Hematopoietic multipotent progenitor cell treated with erythropoietin and hydrocortisone succinate and interleukin-3 and kit ligand, for 15 days (in vitro differentiated cells): ENCODE measurements at regions not wholly inside any gene's neighbourhood (a gene's known extent, or its start where the extent isn't known, plus 50 kb on each side); places are given as distances from the start of the nearest gene placed in this dataset.
A peak's percentile ranks its signal among the peaks of the same experiment; 100 is the strongest.

Source experiments
- DNase-seq: peaks from one replicate; pipeline ENCODE4 v3.0.0-alpha.2; 2015; ENCODE audit warnings: low spot score

DNA sequence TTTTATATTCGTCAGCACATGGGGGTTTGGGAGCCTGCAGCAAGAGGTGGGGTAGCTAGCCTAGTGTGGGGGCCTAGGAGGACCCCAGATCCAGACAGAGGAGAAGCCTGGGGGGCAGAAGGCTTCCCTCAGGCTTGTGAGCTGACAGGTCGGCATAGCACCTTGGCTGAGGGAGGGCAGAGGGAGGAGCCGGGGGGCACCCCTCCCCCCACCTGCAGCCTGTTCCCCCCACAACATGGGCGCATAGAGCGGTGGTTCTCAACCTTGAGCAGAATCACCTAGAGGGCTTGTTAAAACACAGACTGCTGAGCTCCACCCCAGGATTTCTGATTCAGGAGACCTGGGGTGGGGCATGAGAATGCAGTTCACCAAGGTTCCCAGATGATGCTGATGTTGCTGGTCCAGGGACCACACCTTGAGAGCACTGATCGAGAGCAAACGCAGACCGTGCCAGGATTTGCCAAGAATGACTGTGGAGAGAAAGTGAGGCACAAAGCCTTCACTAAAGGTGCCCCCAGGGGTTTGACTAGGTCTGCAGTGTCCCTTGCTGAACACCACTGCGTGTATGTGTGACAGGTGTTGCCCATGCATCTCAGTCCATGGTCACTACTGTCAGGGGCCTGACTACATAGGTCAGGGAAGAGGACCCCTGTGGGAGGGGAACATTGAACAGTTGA lies 163.3 kb downstream of the MACROH2A1 start:
- no peak for DNase-seq

GRCh38 chr5:135234666-135235401 lies 164.2 kb downstream of the MACROH2A1 start:
- DNase-seq, result no peak

- DNase-seq, result no peak
Measured at GRCh38 chr5:135234242-135234641, 164.8 kb downstream of the MACROH2A1 start.

GRCh38 chr5:135233477-135233876 lies 165.6 kb downstream of the MACROH2A1 start:
- no peak for DNase-seq

DNA sequence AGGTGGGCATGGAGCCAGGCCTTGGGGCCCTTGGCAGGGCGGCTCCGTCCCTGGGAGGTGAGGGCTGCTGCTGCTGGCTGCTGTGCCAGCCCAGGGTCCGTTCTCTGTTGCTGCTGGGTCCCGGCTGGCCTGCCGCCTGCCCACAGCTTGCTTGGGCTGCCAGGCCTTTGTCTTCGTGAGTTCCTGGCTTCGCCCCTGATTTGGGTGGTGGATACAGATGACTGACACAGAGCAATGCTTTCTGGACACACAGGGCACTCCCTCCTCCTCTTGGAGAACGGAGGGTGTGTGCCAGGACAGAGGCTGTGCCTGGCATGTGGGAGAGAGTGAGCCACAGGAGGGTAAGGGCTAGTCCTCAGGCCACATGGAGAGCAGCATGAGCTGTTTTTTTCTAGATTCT lies 166.1 kb downstream of the MACROH2A1 start:
- DNase-seq, result no peak

DNA sequence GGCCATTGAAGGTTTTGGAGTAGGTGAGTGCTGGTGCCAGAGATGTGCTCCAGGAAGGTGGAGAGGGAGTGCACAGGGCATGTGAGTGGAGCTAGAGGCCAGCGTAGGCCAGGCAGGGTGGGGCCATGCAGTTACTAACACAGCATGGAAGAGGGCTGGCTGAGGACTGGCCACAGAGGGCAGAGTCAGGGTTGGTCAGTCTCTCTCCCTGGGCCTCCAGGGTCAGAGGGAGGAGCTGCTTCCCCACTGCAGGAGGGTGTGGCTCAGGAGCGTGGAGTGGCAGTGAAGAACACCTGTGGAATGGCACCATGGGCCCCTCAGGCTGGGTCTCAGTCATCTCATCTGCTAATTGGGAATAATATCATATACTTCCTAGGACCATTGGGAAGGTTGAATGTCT lies 167.7 kb downstream of the MACROH2A1 start:
- no peak for DNase-seq

- DNase-seq, result peak; percentile 14
Measured at GRCh38 chr5:135230251-135230925, 168.6 kb downstream of the MACROH2A1 start.

DNA sequence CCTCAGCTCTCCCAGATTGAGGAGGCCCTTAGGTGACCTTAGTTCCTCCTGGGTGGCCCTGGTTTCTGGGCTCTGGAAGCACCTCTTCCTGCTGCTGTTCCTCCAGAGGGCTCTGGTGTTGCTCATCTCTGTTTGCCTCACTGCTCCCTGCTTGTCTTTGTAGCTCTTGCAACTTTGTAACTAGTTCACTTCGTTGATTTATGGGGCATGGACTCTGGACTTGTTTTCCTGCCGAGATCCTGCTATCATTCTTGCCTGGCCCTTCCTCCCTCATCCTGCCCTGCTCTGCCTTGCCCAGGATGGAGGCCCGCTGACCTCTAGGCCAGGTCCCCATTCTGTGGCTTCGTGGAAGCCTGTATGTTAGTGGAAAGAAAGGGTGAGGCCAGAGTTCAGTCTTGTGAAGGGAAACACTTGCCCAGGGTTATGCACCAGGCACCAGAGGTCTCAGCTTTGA lies 169.3 kb downstream of the MACROH2A1 start:
- no peak for DNase-seq

- DNase-seq, result no peak
Measured at GRCh38 chr5:135229122-135229521, 169.9 kb downstream of the MACROH2A1 start.

DNA sequence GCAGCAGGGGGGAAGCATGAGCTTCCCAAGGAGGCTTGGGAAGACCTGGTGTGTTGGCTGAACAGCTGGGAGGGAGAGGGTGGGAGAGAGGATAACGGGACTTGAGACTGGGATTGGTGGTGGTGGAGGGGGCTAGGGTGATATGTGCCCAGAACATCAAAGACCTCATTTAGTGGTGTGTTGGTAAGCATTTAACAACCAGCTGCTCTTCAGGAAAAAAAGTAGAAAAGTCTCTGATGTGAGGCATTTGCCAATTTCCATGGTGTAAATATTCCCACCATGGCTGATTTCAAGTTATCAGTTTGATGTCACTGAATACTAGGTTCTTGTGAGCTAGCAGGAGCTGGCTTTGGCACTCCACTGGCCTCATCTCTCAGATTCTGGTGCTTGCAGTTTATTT lies 170.8 kb downstream of the MACROH2A1 start:
- DNase-seq, result no peak

DNA sequence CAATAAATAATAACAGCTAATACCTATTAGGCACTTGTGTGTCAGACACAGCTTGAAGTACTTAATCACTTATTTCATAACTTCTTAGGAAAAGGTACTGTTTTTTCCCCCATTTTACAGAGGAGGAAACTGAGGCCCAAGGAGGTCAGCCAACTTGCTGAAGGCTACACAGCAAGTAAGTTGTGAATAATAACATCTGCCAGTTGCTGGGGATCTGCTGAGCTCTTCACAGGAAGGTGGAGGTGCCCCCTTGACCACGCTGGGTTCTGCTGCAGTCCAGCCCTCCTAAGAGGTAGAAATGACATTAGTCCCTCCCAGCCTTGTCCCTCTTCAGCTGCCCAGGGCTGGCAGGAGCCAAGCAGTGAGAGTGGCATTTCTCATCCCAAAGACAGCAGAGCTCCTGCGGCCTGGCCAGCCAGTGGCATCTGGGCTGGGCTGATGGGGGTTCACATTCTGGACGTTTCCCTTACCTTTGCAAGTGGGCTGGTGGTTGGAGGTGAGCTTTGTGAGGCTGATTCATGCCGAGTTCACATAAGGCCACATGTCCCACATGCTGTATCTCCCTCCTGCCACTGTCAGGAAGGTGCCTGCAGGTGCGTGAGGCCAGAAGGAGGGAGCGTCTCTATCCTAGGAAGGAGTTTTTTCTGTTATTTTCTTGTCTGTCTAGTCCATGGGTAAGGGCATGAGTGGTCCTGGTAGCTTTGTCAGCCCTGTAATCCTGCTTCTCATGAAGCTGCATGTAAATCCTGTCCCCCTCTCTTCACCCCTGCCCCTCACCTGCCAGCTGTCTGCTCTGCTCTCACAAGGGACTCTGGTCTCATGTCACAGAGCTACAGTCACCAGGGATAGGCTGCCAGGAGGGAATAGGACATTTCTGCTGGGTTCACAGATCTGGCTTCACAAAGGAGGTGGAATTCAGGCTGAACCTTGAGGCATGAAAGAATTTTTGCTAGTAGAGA lies 171.7 kb downstream of the MACROH2A1 start:
- DNase-seq, result no peak

DNA sequence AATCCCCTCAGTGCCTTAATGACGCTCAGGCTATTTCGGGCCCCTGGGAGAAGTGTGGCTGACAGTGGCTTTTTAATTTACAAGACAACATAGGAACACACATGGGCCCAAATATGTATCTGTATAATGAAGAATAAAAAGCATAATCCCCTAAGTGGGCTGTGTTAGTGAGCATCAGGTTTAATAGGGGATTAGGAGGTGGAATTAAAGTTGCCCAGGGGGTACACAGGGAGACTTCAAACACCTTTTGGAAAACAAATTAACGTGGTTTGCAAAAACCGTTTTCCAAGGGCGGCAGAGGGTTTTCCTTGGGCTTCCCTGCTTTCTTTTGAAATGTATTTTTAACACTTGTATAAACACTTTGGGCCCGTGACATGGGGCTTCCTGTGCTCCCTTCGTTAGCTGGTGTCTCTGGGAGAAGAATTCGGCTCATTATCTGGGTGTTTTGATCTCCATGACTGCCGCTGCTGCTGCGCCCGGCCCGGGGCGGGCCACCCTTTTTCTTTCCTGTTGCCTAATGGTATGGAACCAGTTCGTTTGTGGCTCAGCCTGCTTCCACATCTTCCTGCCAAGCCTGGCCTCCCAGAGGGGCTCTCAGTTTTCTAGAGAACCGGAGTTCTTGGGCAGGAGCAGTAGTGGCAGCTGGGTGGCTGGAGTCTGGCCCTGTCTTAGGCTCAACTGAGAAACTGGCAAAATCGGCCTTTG lies 173.0 kb downstream of the MACROH2A1 start:
- no peak for DNase-seq

DNA sequence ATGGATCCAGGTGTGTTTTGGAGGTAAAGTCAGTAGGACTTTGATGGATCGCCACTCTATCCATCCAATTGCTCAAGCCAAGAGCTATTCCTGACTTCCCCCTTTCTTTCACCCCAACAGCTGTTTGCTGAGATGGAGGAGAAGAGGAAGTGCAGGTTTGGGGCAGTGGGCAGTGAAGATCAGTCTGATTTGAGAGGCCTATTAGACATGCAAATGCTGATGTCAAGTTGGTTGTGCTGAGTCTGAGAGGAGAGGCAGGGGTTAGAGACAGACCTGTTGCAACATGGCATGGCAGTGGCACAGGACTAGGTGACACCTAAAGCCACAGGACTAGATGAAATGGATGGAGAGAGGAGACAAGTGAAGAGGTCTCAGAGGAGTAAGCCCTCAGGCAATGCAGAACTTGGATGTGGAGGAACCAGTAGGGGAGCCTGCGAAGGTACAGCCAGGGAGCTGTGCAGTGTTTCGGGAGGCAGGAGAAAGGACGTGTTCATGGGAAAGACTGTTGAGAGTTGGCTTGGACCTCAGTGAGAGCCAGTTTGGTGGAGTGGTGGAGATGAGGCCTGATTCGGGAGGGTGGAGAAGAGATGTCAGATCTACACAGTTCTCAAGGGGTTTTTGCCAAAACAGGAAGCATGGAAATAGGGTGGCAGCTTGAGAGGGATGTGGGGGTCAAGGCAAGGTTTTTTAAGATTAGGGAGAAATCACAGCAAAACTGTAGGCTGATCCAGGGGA lies 175.0 kb downstream of the MACROH2A1 start:
- no peak for DNase-seq

- no peak for DNase-seq
Measured at GRCh38 chr5:135223404-135223803, 175.6 kb downstream of the MACROH2A1 start.

GRCh38 chr5:135222771-135223170 lies 176.3 kb downstream of the MACROH2A1 start:
- DNase-seq, result no peak

GRCh38 chr5:135222171-135222681 lies 176.8 kb downstream of the MACROH2A1 start:
- DNase-seq, result no peak

- no peak for DNase-seq
Measured at GRCh38 chr5:135221696-135222095, 177.3 kb downstream of the MACROH2A1 start.

DNA sequence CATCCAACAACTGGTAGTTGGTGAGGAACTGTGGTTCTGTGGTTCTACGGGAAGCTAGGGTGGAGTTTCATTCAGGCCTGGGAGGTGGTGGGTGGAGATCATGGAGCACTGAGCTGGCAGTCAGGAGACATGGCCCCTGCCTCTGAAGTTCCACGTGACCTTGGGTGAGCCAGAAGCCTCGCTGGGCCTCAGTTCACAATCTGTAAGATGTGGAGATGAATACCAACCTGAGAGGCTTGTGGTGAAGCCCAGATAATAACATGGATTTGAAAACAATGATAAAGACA lies 177.9 kb downstream of the MACROH2A1 start:
- no peak for DNase-seq

DNA sequence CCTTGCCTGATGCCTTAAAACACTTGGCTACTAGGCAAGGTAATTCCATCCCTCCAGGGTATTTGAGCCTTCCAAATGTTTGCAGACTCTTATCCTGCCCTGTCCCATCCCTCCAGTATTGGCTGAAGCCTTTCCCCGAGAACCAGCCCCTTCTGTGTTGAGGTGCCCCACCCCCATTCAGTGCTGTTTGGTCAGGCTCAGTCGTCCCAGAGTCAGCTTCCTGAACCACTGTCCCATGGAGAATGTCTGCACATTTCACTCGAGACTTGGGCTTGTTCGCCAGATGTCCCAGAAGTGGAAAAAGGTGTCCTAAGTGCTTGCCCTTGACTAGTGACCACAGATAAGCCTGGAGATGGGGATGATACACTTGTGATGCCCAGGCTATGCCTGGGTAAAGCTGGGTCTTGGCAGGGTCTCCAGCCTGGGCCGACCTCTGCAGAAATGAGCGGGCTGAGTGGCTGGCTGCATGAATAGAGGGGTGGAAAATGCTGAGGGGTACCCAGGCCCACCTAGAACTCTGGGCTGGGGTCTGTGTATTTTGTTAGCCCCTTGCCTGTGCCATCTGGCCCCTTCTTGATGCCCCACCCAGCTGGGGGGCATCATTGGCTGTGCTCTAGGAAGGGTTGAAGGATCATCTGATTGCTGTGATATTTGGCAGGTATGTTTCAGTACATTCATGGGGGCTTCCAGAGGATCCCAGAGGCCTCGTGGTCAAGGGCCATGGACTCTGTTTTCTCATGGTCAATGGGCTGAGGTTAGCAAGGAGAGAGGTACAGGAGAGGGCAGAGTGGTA lies 178.4 kb downstream of the MACROH2A1 start:
- no peak for DNase-seq

DNA sequence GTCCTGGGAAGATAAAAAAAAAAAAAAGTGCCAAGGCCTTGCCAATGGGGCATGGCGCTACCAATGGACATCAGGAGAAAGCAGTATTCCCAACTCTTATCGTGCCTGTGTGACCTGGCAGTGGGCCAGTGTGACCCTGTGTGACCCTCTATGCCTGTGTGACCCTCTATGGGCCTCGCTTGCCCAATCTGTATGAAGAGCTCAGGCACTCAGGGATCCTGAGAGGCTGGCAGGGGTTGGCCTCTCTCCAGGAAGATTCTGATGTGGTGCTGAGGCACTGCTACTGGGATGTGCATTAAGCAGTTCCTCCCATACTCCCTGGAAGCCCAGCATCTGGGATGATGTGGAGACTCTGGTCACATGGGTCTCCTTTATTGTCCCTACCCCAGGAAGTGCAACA lies 179.2 kb downstream of the MACROH2A1 start:
- DNase-seq, result no peak
